Spleen (tissue), 7 donors: ENCODE measurements at regions not wholly inside any gene's neighbourhood (a gene's known extent, or its start where the extent isn't known, plus 50 kb on each side); places are given as distances from the start of the nearest gene placed in this dataset.

Source experiments
- POLR2A ChIP-seq, 3 donors: fragments of 450-650 bp; IDR thresholded peaks; one replicate each; pipeline ENCODE4 v1.5.1; 2017; ENCODE audit warnings: antibody characterized with exemption in 3 of 3, mild to moderate bottlenecking in 1 of 3
- TF ChIP-seq, protein P1 (sequence below), 11 experiments: fragments of 200-600 bp in 7 of 11; fragments of 450-650 bp in 4 of 11; sonication (generic) in 4 of 11; IDR thresholded peaks in 8 of 11; conservative IDR thresholded peaks in 3 of 11; 1 replicate in 7 of 11; 2 replicates in 4 of 11; pipeline versions ENCODE4 v1.4.0 to v1.8.0; 2016 to 2021; ENCODE audit warnings: antibody characterized with exemption in 11 of 11, inconsistent platforms in 4 of 11, mild to moderate bottlenecking in 1 of 11
- donor health status: DM: no; HTN: no; CAD: no; lungs with moderate emphysema.
- donor health status: DM: no; HTN: no; CAD: no.
- donor health status: DM: no; HTN: no; CAD: no.

DNA sequence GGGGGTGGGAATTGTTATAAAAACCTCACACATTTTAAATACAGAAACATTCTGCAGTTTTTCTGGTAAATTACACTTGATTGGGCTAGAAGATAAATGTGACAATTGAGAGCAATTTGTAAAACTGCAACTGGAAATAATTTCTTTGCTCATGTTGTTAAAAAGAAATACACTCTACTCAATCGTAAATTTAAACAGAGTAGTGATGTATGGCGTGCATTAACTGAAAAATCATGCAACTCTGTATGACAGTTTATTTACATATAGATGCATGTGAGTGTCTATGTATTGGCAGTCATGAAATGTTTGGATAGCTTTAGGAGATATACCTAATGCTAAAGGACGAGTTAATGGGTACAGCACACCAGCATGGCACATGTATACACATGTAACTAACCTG is 554.9 kb downstream of the PRELID2 start:
- no peak for TF ChIP-seq POLR2A (IDR thresholded peaks at IDR 0.05)
- TF ChIP-seq, protein P1, sequence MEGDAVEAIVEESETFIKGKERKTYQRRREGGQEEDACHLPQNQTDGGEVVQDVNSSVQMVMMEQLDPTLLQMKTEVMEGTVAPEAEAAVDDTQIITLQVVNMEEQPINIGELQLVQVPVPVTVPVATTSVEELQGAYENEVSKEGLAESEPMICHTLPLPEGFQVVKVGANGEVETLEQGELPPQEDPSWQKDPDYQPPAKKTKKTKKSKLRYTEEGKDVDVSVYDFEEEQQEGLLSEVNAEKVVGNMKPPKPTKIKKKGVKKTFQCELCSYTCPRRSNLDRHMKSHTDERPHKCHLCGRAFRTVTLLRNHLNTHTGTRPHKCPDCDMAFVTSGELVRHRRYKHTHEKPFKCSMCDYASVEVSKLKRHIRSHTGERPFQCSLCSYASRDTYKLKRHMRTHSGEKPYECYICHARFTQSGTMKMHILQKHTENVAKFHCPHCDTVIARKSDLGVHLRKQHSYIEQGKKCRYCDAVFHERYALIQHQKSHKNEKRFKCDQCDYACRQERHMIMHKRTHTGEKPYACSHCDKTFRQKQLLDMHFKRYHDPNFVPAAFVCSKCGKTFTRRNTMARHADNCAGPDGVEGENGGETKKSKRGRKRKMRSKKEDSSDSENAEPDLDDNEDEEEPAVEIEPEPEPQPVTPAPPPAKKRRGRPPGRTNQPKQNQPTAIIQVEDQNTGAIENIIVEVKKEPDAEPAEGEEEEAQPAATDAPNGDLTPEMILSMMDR (IDR thresholded peaks at IDR 0.05 in 8 of 11, conservative IDR thresholded peaks at IDR 0.05 in 3 of 11) = no peak
